Mesenteric fat pad (tissue), 1 donor: ENCODE measurements at regions not wholly inside any gene's neighbourhood (a gene's known extent, or its start where the extent isn't known, plus 50 kb on each side); places are given as distances from the start of the nearest gene placed in this dataset.
"Not testable (repeated sequence)": the region's sequence is repeated elsewhere in the genome, so short reads cannot be mapped to it uniquely, and the experiment has no call there.

Source experiments
- DNase-seq: peaks from one replicate; pipeline ENCODE4 v3.0.0-alpha.2; 2020; ENCODE audit warnings: low spot score
- donor health status: DM: yes; HTN: yes; CAD: no.

DNA sequence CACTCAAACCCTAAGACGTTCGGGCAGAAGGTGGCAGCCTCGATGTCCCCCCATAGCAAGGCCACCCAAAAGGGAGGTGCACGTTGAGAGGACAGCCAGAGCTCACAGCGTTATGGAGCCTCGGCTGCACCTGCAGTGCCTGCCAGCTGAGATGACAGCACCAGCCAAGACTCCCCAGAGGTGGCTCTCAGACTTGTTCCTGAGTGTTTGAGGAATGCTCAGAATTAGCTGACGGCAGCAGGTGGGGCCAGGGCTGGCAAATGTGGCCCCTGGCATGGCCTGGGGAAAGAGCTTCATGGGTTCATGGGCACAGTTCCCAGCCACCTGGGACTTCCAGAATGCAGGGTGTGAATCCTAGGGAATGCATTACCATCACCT, 177.8 kb downstream of the KLF13 start:
- no peak for DNase-seq

DNA sequence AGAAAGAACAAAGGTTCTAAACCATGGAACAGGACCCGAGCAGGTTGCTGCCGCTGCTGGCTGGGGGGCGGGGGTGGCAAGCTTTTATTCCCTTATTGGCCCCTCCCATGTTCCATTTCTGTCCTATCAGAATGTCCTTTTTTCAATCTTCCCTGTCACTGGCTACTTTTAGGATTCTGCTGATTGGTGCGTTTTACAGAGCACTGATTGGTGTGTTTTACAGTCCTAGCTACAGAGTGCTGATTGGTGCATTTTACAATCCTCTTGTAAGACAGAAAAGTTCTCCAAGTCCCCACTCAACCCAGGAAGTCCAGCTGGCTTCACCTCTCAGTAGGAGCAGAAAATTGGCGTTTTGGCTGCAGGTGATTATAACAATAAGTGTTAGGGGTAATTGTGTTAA, 180.9 kb downstream of the KLF13 start:
- not testable (repeated sequence) for DNase-seq

DNA sequence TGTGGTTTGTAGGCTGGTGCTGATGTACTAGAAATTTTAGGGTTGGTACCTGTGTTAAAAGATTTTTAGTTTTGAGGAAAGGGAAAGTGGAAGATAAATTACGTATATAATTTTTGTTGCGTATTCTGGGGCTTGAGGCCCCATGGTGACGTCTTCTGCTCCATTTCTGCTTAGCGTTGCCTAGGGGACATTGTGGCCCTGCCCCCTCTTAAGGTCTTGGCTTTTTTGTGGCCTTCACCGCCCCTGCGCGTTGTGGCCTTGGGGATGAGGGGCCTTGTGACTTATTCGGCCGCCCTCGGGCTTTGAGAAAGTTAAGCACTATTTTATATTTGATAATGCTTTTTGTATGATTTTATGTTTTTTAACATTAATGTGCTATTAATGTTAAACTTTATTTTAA, 182.0 kb downstream of the KLF13 start:
- DNase-seq = no peak

DNA sequence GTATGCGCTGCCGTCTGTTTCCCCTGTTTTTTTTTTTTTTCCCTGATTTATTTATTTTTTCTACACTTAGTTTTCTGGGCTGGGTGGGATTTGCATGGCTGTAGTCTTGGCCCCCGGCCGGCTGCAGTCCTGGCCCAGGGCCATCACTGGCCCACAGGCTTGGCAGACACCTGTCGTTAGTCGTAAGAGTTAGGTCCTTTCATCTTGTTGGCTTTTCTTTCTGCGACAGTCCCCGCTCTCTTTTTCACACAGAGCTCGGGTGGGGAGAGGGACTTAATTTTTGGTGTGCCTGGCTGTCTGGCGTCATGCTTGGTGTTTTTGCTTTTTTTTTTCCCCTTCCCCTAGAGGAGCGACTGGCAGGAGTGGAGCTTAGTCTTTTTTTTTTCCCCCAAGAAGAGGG, 183.4 kb downstream of the KLF13 start:
- no peak for DNase-seq

DNA sequence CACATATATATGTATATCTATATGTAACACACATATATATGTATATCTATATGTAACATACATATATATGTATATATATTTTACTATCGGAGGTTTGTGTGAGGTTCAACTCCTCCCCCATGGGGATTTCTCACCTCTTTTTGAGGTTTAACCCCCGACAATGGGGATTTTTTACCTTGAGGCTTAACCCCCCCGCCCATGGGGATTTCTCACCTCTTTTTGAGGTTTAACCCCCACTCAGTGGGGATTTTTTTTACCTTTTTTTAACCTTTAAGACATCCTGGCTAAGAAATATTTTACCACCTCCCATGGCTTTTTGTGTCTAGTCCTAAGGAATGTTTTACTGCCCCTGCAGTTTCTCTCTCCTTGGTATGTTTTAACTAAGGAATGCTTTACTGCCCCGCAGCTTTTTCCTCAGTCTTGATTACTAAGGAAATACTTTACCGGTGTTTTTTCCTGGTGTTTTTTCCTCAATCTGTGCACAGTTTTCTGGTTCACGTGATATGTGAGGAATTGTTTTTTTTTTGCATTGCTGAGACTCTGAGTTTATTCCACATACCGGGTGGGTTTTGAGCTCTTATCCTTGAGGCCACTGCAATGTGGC, 185.2 kb downstream of the KLF13 start:
- DNase-seq = no peak

DNA sequence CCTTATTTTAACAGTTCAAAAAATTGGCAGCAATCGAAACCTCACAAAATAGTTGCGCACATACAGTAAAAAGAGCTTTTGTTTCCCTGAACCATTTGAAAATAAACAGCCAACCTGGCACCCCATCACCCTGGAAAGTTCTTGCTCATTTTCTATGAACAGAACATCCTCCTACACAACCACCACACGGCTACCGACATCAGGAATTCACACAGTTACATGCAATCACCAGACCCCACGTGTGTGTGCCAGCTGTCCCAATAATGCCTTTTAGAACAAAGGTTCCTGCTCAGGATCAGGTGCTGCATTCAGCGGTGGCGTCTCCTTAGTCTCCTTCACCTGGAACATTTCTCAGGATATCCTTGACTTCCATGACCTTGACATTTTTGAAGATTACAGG, 186.5 kb downstream of the KLF13 start:
- no peak for DNase-seq

DNA sequence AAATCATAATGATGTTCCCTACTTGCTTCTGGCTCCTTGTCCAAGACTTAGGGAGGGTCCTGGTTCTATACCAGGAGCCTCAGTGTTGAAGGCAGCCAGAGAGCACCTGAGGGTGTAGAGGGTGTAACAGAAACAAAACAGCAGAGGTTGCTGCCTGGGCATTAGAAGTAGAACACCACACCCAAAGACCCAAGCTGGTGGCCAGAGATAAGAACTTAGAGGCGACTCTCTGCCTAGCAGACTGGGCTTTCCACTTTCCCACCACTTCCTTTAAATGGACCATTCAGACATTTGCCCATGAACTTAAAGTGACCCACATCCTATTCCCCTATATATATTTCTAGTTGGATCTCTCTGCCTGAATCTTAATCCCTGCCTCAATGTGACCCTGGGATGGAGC, 189.8 kb downstream of the KLF13 start:
- no peak for DNase-seq

DNA sequence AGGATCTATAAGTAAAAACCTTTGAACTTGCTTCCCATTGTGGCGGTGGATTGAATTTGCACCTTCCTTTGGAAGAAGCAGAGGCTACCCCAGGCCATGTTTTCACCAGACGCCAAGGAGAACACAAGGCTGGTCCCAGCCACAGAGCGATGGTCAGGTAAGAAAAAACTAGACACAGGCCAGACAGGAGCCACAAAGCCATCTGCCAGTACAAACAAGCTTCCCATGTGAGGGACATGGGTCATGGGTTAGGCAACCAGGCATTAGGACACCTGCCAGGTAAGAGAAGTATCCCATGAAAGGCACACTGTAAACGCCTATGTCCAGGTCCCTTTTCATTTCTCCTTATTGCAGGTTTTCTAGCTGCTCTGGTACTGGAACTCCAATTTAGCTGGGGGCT, 190.2 kb downstream of the KLF13 start:
- DNase-seq = no peak

DNA sequence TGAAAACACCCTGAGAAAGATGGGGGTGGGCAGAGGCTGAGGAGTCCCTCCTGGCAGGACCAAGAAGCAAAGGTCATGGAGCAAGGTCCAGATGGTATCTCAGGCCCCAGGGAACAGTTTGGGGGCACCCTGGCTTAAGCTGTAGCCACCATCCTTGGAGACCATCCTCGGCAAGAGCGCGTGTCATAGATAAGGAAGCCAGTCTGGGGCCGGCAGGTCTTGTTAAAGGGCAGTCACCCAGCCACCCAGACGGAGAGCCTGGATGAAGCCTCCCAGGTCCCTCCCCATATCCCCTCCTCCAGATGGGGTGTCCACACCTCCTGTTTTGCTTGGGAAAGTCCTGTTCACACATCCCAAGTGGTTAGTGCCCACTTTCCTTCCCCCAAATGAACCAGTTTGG, 191.1 kb downstream of the KLF13 start:
- DNase-seq = no peak

DNA sequence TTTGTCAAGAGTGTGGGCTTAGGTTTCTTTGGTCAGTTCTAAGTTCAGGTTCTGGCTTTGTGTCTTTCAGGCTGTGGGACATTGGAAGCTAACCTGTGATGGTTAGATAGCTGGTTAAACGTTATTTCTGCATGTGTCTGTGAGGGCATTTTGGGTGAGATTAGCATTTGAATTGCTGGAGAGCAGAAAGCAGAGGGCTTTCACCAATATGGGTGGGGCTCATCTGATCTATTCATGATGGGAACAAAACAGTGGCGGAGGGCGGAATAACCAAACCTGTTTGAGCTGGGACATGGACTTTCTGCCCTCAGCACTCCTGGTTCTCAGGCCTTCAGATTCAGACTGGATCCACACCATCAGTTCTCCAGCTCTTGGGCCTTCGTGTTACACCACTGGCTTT, 195.4 kb downstream of the KLF13 start:
- no peak for DNase-seq

DNA sequence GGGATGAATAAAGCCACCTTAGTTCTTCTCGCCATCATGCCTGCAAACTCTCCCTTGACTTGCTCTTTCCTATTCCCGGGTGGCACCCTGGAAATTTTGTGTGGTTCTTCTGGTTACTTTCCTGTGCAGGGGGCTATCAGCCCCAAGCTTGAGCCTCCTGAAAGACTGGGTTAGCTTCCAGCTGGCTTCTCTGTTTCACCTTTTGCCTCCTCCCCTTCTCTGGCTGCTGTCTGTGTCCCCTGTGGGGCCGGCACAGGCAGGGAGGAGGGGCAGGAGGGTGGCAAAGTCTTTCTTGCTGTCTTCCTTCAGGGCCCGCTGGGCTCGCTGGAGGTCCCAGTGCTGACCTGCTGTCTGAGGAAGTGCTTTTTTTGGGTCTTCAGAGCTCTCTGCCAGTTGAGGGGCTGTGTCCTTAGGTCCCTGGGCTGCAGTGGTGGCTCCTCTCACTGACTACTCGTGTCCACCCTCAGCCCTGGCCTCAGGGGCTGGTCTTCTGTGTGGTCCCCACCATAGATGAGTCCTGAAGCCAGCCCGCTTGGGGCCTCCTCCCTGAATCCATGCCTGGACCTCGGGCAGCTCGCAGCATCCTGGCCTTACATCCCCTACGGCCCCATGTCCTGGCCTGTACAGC, 196.5 kb downstream of the KLF13 start:
- DNase-seq = no peak

DNA sequence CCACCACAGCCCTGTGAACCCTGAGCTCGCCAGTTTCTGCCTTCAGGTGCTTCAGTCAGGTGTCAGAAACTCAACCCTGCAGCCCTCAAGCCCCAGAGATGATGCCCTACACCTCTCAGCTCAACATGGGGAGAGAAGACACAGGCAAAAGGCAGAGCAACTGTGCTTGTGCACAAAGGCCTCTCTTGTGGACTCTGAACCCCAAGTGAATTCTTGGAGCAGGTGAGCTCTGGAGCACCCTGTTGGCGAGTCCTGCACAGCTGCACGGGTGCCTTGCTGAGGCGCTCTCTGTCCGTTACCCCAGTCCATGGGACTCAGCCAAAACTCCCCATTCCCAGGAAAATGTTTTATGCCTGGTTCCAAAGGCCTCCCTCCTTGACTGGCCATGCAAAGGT, 197.0 kb downstream of the KLF13 start:
- DNase-seq = no peak

DNA sequence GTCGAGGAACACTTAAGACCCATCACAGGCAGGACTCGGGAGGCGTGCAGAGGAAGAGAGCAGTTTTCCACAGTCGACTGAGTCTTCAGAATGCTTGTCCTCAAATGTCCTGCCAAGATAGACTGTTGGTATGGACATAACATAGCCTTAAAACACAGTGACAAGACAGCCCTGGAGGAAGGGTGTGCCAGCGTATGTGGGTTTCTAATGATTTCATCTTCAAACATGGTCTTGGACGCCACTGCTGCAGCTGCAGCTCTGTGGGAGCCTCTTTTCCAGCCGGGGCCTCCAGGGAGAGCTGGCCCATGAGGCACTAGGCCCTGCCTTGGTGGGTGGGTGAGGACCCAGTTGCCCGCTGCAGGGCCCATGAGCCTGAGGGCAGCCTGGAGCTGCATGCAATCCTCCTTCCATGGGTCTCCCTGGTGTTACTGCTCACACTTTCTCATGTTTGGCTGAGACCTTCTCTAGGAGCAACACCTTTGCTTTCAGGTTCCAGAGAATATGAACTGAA, 198.6 kb downstream of the KLF13 start:
- DNase-seq = no peak

DNA sequence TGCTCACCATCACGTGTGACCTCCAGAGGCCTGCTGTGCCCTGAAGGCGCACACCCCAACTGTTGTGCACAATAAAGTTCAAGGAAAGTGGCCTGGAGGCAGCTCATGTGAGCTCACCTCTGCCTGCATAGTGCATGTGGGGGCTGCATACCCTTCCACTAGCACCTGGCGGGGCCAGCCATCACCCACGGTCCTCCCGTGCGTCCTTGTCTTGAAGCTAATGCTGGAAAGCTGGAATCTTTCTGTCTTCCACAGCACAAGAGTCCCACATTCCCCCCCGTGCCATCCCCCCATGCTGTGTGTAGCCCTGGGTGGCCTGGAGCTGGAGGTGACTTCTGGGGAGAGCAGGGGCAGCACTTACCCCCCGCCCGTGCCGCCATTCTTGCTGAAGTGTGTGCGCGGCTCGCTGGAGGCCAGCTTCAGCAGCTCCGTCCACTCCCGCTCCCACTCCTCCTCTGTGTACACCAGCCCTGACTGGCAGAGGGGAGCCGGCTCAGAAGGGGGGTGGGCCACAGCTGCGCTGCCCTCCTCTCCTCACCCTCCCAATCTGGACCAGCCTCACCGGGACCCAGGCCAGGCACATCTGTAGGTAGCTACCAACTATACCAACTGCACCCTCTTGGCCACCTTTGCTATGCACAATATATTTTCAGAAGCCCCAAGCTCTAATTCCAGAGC, 199.5 kb downstream of the KLF13 start:
- no peak for DNase-seq

DNA sequence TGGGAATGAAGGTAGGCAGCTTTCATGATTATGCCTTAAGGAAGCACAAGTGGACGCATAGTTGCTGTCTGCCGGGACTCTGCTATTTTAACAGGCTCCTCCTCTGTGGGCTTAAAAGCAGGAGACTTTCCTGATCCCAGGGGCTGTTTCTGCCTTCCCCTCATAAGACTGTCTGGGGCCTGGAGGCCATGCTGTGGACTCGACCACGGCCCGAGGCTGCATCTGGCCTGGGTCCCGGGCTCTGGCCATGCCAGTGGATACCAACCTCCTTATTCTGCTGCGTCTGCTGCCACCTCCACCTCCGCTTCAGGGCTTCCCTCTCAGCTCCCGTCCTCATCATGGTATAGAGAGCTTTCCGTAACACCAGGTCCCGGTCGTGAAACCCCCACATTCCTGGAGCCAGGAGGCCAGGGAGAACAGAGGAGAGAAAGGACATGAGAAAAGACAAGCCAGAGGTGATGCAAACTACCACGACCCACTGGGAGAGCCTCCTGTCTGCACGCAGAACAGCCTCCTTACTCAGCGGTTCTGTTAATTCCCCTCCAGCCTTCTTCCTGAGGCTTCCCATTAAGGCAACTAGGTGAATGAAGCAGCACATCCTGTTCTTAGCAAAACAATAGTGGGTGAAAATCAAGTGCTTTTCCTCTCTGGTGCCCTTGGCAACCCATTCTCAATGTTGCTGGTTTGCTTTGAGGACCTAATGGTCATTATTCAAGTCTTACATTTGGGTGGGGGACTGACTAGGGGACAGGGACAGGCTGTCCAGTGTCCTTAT, 200.5 kb downstream of the KLF13 start:
- DNase-seq = no peak

DNA sequence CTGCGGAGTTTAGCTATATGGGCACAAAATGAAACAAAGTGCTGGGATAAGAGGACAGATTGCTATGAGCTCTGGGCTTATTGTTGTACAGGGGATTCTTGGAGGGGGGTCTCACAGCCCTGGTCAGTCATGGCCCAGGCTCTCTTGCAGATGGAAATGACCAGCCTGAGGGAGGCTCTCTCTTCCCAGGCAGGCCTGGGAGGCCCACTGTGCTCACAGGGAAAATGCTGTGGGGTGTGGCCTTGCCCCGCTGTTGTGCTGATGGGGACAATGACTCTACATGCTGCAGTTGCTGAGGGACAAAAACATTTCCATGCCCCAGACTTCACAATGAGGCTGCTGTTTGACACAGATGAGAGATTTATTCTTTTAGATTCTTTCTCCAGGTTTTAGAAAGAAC, 202.2 kb downstream of the KLF13 start:
- DNase-seq = no peak

DNA sequence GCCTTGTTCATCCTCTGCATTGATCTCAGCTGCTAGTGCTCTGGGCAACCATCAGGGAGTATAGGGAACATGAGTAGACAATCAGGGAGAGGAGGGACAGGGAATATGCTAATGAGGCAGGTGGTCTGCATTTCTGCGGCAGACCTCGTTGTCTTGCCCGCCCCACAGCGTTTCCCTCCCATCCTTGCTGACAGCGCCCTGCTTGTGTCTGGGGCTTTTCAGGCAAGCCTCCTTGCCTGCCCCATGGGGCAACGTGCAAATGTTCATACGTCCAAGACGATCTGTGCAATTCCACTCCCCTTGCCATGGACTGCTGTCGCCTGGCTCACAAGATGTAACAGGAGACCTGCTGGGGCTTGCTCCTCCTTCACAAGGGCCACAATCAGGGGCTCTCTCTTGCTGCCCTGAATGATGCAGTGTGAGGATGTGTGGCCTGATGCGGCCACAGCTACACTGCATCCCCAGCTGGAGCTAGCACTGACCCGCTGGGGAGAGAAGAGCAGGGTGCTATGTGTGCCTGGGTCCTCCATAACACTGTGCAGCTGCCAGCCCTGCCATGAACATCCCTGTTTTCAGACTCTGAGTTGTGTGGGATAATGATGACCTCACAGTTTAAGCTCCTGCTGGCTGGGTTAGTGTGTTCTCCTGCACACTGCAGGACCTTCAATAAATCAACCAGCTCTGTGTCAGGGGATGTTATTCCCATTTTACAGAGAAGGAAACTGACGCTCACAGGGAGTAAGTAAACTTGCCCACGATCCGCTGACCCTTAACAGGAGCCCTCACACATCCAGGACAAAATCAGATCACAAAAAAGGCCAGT, 211.3 kb downstream of the KLF13 start:
- DNase-seq = no peak

DNA sequence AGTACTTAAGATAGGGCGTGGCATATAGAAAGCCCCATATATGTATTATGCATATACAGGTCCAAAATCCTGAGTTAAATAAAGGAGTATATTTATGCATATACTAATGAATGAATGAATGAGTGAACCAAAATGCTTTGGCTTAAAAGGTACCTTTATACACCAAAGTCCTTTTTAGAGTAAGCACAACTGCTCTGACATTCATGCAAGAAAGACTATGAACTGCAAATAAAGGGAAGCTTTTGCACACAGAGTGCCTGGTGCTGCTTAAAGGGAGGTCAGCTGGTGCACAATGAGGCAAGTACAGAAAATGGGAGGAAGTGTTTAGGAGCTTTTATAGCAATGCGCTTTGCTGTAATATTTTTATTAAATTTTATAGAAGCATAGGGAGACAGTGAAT, 214.0 kb downstream of the KLF13 start:
- no peak for DNase-seq

DNA sequence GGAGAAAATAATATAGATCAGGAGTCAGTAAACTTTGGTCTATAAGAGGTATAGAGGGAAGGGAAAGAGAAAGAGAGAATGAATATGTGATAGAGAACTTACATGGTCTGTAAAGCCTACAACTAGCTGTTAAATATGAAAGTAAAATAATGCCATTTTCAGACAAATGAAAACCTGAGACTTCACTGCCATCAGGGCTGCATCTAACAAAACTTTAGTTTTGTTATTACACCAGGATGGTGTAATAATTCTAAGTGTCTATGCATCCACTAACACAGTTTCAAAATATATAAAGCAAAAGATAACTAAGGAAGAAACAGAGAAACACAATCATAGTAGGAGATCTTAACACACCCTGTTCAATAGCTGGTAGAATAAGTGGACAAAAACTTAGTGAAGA, 217.7 kb downstream of the KLF13 start:
- DNase-seq = no peak

DNA sequence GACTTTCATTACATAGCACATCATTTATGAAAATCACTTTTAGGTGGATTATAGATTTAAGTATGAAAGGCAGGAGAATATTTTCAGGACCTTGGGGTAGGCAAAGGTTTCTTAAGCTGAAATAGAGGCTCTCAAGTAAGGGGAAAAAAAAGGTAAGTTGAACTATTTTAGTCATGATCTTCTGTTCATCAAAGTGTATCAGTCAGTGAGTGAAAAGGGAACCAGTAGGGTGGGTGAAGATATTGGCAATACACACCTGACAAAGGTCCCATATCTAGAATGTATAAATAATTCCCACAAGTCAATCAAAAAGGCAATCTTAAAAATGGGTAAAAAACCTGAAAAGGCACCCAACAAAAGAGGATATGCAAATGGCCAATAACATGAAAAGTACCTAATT, 218.6 kb downstream of the KLF13 start:
- DNase-seq = no peak
